NCI-H2029 (cell line): ENCODE measurements at regions not wholly inside any gene's neighbourhood (a gene's known extent, or its start where the extent isn't known, plus 50 kb on each side); places are given as distances from the start of the nearest gene placed in this dataset.
A peak's percentile ranks its signal among the peaks of the same experiment; 100 is the strongest.

Experiments
- DNase-seq: peaks from one replicate; lab custom pipeline; 2025; lab: John Stamatoyannopoulos, UW

DNA sequence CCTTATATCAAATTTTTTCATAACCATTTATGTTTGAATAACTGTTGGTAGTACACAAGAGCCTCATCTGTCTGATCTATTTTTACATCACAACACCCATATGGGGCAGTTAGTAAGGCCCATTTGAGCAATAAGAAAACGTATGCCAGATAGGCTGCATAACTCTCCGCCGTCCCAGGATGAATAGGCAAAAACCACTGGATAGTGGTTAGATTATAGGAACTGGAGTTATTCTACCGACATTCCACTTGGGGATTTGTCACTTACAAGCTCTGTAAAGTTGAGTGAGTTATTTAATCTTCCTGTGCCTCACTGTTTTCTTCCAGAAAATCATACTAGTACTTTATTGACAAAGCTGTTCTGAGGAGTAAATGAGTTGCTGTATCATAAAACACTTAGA, 881.9 kb downstream of the QKI start:
- DNase-seq = no peak

DNA sequence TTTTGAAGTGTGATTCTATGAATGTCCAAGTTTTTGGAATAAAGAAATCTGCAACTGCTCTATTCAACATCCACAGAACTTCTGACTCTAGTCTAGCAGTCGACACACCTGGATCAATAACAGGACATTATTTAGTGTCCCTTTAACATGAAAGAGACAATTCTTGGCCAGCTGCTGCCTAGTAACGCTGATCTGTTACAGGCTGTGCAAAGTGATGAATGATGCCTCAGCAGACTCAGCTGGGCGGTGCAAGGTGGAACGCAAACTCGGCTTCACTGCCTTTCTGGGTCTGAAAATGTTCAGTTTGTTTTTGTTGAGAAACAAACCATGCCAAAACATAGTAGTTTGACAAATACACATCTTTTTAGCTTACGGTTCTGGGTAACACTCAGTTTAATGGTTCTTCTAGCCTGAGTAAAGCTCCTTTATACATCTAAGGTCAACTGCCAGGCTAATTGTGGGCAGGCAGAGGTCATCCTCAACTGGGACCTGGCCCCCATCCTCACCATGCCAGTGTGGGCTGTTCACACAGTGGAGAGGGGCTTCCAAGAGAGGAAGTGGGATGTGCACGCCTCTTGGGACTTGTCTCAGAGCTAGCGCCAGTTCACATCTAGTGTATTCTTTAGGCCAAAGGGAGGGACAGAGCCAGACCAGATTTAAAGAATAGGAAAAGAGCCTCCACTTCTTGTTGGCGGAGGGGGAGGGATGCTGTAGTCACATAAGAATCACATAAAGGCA, 879.7 kb downstream of the QKI start:
- DNase-seq = no peak

DNA sequence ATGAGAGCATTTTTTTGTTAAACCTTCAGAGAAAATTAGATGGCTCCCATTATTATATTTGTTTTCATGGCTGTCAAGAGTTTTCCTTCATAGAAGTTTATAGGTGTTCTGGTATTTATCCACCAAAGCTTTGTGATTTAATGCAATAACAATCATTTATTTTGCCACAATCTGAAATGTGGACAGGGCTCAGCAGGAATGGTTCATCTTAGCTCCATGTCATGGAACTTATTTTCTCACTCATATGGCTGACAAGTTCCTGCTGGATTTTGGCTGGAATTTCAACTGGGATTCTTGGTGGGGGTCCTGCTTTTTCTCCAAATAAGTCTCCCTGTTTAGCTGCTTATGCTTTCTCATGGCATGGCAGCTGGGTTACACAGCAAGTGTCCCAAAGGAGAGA, 876.7 kb downstream of the QKI start:
- no peak for DNase-seq

DNA sequence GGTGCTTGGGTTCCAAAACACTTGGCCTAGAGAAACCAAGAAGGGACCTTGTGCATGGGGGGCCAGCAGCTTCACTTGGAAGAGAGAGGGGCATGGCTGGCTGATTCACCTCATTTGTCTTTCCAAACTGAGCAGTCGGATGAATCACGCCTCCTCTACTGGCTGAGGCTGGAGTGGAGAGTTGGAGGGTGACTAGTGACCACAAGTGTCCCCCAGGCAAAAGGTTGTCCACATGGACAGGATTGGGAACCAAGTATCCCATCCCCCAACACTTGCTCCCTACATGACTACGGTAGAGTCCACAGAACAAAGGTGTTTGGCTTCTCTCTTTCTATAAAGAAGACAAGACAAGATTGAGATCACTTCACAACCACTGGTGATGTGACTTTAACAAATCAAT, 875.6 kb downstream of the QKI start:
- DNase-seq = no peak

- peak; percentile 17 for DNase-seq
These were observed 871.5 kb downstream of the QKI start for GRCh38 chr6:164286011-164286410.

GRCh38 chr6:164283574-164283973, 869.1 kb downstream of the QKI start:
- no peak for DNase-seq

DNA sequence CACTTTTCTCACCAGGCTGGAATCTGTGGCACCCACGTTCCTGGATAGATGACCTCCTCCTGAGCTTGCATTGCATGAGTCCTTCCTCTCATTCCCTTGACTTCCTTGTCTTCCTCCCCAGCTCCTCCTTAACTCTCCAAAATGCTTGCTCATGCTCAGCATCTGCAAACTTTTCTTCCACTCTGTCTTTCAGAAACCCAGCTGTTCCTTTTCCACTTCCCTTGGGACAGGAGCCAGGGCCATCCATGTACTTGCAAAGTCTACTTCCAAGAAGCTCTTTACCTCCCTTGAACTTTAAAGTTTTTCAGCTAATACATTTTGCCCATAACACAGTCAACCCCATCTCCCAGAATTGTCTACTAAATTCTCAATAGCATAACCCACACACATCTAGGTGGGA, 861.7 kb downstream of the QKI start:
- no peak for DNase-seq

- DNase-seq = no peak
These were observed 861.3 kb downstream of the QKI start for GRCh38 chr6:164275773-164276172.

GRCh38 chr6:164274493-164274892, 860.0 kb downstream of the QKI start:
- no peak for DNase-seq

DNA sequence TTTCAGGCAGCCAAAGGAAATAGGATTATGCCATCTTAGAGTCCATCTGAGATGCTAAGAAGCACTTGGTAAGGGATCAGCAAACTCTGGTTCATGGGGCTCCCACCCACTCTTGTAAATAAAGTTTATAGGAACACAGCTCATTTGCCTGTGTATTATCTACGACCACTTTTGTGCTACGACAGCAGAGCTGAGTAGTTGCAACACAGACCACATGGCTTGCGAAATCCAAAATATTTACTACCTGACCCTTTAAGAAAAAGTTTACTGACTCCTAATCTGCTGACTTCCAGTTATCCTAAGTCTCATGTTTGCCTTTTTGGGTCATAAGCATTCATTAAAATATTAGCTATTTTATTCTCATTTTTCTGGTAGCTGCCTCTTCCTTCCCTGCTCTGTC, 859.0 kb downstream of the QKI start:
- no peak for DNase-seq

DNA sequence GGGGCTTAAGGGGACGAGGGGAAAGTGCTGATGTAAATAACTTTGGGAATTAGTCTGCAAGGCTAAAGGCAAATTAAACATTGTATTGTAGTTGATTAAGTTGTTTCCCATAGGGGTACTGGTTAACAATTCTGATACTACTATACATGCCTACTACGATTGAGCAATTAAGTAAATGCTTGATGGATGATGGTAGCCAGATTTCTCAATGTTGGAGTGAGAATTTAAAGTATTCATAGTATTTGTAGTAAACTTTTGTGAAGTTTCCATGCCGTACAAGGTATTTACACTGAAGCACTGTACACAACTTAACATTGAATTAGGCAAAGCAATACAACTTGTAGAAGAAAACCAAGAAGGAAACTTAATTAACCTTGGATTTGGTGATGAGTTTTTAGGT, 852.3 kb downstream of the QKI start:
- no peak for DNase-seq

DNA sequence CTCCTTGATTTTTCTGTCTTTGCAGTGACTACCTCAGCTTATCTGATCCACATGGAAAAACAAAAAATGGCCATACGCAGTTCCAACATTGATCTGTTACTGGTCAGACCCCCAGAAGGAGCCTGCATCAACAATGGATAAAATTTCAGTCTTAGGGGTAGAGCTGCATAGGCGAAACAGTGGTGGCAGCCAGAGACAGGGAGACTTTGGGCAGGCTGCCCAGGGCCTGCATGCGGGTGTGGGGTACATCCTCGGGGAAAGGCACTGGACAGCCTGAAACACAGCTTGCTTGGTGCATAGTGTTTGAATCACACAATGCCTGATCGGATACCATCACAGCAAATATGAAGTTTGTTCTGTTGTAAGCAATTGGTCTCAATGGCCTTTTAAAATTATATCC, 847.8 kb downstream of the QKI start:
- no peak for DNase-seq

- no peak for DNase-seq
These were observed 843.9 kb downstream of the QKI start for GRCh38 chr6:164258421-164258820.

DNA sequence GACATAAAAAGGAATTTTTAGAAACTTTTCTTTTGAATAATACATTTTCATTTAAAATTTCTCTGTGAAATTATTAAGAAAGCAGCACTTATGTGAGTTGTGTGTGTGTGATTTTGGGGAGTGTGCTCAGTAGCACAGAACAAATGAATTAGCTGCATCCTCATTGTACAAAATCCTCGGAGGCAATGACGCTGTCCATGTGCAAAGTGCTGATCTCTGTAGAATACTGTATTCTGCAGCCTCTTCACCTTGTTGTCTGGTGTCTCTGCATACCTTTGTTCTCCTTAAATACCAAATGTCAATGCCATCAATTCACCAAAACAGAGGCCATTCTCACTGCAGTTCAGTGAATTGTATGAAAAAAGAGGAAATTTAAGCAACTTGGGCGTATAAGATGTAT, 838.4 kb downstream of the QKI start:
- no peak for DNase-seq

GRCh38 chr6:164252291-164252690, 837.8 kb downstream of the QKI start:
- no peak for DNase-seq

DNA sequence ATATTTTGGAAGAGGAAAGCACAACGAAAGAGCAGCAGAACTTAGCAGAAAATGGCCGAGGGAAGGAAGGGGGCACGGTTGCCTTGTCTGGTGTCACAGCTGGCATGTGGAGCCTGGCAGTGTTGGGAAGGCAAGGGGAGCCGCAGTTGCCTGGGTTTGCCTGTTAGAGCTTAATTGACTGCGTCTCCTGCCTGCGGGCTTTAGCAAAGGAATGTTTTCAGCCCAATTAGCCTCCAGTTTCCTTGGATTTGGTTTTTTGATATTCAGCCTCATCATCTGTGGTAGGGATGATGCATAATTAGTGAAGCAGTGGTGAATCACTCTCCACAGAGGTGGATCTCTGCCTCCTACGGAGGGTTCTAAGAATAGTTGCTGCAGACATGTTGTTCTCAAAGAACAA, 832.6 kb downstream of the QKI start:
- DNase-seq = no peak

DNA sequence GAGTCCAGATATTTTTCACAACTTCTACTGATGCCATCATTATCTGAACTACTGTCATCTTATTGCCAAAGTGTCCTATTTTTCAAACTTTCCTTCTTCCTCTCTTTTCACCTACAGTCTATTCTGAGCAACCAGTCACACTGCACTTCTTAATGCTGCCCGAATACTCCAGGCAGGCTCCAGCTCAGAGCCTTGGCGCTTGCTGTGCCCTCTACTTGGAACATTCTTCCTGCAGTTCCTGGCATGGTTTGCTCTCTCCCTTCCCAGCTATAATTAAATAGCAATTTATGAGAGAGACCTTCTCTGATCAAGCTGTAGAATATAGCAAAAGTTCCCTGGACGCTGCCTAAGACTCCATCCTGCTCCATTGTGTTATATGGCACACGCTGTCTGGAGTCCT, 831.6 kb downstream of the QKI start:
- DNase-seq = no peak

- no peak for DNase-seq
These were observed 829.4 kb downstream of the QKI start for GRCh38 chr6:164243949-164244348.

DNA sequence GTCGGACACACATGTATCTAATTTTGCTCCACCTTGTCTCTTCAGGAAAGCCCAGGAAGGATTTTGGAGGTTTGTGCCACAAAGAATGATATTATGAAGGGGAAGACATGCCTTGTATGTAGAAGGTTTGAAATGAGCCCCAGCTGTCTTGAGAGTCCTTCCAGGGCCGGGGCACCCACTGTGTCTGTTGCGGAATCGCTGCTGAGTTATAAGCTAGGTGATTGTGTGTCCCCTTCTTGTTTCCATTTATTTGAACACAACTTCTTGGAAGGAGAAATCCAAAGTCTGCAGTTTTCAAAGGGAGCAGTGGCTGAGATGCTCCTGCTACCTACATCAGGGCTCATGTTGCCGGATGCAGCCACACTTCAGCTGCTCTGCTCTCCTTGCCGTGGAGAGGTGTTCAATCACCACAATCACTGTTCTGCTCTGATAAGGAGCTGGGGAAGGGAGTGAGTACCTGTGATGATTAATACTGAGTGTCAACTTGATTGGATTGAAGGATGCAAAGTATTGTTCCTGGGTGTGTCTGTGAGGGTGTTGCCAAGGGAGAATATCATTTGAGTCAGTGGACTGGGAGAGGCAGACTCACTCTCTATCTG, 828.6 kb downstream of the QKI start:
- no peak for DNase-seq

DNA sequence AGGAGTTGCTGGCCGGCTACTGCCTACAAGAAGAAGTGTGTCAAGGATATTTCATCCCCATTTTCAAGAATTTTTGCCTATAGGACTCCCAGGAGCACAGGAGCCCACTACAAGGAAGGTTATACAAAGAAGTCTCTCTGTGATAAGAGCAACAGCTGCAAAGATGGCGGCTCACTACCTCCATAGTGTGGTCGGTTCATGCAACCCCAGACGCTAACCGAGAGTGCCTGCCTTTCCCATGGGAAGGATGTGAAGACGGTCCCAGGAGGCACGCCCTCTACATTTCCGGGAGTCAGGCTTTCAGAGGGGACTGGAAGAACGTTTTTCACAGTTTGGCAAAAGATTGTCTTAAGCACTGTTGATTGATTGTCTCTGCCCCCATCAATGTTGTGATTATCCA, 816.3 kb downstream of the QKI start:
- DNase-seq = no peak

GRCh38 chr6:164230259-164230658, 815.7 kb downstream of the QKI start:
- no peak for DNase-seq

DNA sequence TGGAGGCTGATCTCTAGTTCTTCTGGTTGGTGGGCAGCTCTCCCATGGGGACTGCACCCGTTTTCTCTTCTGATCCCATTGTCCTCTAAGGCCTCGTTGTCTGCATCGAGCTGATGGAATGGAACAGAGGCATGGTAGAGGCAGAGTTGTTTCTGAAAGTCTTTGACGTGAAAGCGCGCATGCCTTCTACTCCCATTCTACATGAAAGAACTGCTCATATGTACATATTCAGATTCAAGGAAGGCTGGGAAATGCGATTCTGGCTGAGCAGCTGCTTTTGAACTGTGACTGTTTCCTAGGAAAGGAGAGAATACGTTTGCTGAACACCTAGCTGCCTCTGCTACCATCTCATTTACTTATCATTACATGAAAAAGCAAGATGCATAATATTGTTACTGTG, 815.2 kb downstream of the QKI start:
- no peak for DNase-seq

DNA sequence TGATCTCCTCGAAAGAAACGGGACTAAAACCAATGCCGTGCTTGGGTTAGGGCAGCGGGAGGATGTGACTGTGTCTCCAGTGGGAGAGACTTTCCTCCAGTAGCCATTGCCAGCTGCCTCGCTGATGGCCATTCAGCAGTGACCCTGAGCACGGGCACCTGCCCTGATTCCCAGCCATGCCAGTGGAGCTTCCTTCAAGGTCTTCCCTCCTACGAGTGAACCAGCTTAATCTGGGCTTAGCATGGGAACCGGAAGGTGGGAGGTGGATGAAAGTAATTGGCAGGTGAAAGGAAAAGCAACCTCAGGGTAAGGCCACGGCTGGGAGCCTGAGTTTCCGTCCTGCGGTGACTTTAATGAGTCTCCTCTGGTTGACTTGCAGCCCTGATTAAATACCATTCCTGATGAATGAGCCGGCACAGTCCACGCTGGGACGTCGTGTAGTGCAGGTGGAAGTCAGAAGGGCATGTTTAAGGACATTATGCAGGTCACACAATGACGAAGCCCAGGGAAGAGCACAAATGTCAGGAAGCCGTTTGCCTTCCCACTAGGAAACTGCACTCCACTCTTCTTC, 813.5 kb downstream of the QKI start:
- no peak for DNase-seq

- no peak for DNase-seq
These were observed 802.3 kb downstream of the QKI start for GRCh38 chr6:164216839-164217238.
